SK-N-MC (cell line): ENCODE measurements at regions not wholly inside any gene's neighbourhood (a gene's known extent, or its start where the extent isn't known, plus 50 kb on each side); places are given as distances from the start of the nearest gene placed in this dataset.

ENCODE experiments used
- EZH2 ChIP-seq: fragments of 200-600 bp; sonication (generic); IDR thresholded peaks from one replicate; pipeline ENCODE4 v1.6.1; 2017; ENCODE audit warnings: antibody characterized with exemption
- POLR2AphosphoS5 ChIP-seq: IDR thresholded peaks from 2 replicates; pipeline ENCODE4 v1.6.1; 2012; ENCODE audit warnings: mild to moderate bottlenecking, low read depth, low read length, borderline replicate concordance

DNA sequence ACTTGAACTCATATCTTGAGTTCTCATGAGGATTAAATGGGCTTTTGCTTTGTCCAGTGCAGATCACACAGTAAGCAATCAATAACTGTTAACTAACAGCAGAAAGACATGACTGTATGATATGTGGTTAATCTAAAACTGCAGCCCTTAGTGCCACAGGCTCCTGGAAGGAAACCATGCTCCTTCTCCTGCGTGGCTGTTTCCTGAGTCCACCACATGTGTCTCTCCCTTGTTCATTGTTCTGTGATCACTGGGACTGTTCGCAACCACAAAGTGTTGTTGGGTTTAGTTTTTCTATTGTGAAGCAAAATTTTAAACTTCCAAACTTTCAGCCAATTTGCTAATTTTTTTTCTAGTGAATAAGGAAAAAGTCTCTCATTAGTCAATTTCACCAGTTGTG, 130.9 kb upstream of the PTPRM start:
- TF ChIP-seq POLR2AphosphoS5 (no peak), EZH2 (no peak)
